BLaER1 treated with 17β-estradiol and CSF1 and Interleukin-3, amounts not matched to agents 10 nM and 100 nM (cell line): ENCODE measurements at regions not wholly inside any gene's neighbourhood (a gene's known extent, or its start where the extent isn't known, plus 50 kb on each side); places are given as distances from the start of the nearest gene placed in this dataset.

Experiments used
- H3K27ac ChIP-seq, 11 experiments: shearing (Covaris generic); formaldehyde crosslinking; 2 replicates each; pipeline ENCODE4 v1.8.1; 2022
- H3K27me3 ChIP-seq, 11 experiments: shearing (Covaris generic); formaldehyde crosslinking; 2 replicates each; pipeline ENCODE4 v1.8.1; 2022
- H3K36me3 ChIP-seq, 11 experiments: shearing (Covaris generic); formaldehyde crosslinking; 2 replicates each; pipeline ENCODE4 v1.8.1; 2022
- H3K4me1 ChIP-seq, 10 experiments: shearing (Covaris generic); formaldehyde crosslinking; 2 replicates each; pipeline ENCODE4 v1.8.1; 2022
- H3K4me2 ChIP-seq, 11 experiments: shearing (Covaris generic); formaldehyde crosslinking; 2 replicates each; pipeline ENCODE4 v1.8.1; 2022
- H3K4me3 ChIP-seq, 10 experiments: shearing (Covaris generic); formaldehyde crosslinking; 2 replicates each; pipeline ENCODE4 v1.8.1; 2022
- H3K9ac ChIP-seq, 11 experiments: shearing (Covaris generic); formaldehyde crosslinking; 2 replicates each; pipeline ENCODE4 v1.8.1; 2022
- H3K9me3 ChIP-seq, 11 experiments: shearing (Covaris generic); formaldehyde crosslinking; replicated peaks in 1 of 11; 2 replicates each; pipeline ENCODE4 v1.8.1; 2022
- H4K20me1 ChIP-seq, 11 experiments: shearing (Covaris generic); formaldehyde crosslinking; 2 replicates each; pipeline ENCODE4 v1.8.1; 2022
- Cebpa-rat ChIP-seq, 11 experiments: shearing (Covaris generic); IDR thresholded peaks; 2 replicates each; pipeline ENCODE4 v1.8.1; 2022

GRCh38 chr15:31250033-31250432 is 76.6 kb upstream of the KLF13 start:
- no peak for TF ChIP-seq Cebpa-rat (IDR thresholded peaks at IDR 0.05)
- no peaks in the 10 kb centered on the region for H3K27me3 ChIP-seq
- H3K27ac ChIP-seq, result no peak overlapping the region
- no peak overlapping the region for H3K9ac ChIP-seq
- peaks cover 8 to 12% (median 10%) of the 10 kb centered on the region in 10 experiments for H3K4me1 ChIP-seq
- H3K4me2 ChIP-seq, result no peak overlapping the region
- no peaks in the 10 kb centered on the region for H3K36me3 ChIP-seq
- peaks cover 0 to 4% (median 0%) of the 10 kb centered on the region in 11 experiments; a peak in 1 of 22 replicates for H3K9me3 ChIP-seq
- H4K20me1 ChIP-seq, result no peaks in the 10 kb centered on the region
- no peak overlapping the region for H3K4me3 ChIP-seq

DNA sequence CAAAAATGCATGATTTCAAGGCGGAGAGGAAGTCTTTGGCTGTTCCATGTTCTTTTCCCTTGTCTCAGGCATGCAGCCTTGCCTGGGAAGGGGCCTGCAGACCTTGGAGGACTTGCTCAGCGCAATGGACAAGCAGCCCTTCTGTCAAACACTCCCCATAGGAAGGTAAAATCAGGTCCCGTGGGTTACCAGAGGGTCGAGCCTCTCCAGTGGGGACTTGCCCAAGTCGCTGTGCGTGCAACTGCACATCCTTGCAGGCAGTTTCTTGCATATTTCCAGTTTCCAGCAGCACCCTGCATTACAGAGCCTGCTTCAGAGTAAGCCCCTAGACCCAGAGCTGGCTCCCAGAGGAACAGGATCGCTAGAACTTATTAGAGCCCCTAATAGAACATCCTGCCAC is 75.5 kb upstream of the KLF13 start:
- H3K36me3 ChIP-seq, result no peaks in the 10 kb centered on the region
- H3K9ac ChIP-seq, result no peak overlapping the region
- no peaks in the 10 kb centered on the region for H3K27me3 ChIP-seq
- H3K4me3 ChIP-seq, result no peak overlapping the region
- no peak for TF ChIP-seq Cebpa-rat (IDR thresholded peaks at IDR 0.05)
- H3K27ac ChIP-seq, result no peak overlapping the region
- H3K4me1 ChIP-seq, result peaks cover 20 to 23% (median 22%) of the 10 kb centered on the region in 10 experiments
- H3K9me3 ChIP-seq, result no peaks in the 10 kb centered on the region; a peak in 1 of 22 replicates
- no peaks in the 10 kb centered on the region for H4K20me1 ChIP-seq
- H3K4me2 ChIP-seq, result no peak overlapping the region; a peak in 1 of 22 replicates

GRCh38 chr15:31252171-31252785 is 74.4 kb upstream of the KLF13 start:
- Histone ChIP-seq H3K9me3 (no peaks in the 10 kb centered on the region; a peak in 1 of 22 replicates), H4K20me1 (no peaks in the 10 kb centered on the region), H3K27ac (no peak overlapping the region), H3K4me2 (no peak overlapping the region), H3K9ac (no peak overlapping the region), H3K27me3 (no peaks in the 10 kb centered on the region), H3K36me3 (no peaks in the 10 kb centered on the region), H3K4me3 (no peak overlapping the region), H3K4me1 (peaks cover 31 to 34% (median 33%) of the 10 kb centered on the region in 10 experiments)
- no peak for TF ChIP-seq Cebpa-rat (IDR thresholded peaks at IDR 0.05)

DNA sequence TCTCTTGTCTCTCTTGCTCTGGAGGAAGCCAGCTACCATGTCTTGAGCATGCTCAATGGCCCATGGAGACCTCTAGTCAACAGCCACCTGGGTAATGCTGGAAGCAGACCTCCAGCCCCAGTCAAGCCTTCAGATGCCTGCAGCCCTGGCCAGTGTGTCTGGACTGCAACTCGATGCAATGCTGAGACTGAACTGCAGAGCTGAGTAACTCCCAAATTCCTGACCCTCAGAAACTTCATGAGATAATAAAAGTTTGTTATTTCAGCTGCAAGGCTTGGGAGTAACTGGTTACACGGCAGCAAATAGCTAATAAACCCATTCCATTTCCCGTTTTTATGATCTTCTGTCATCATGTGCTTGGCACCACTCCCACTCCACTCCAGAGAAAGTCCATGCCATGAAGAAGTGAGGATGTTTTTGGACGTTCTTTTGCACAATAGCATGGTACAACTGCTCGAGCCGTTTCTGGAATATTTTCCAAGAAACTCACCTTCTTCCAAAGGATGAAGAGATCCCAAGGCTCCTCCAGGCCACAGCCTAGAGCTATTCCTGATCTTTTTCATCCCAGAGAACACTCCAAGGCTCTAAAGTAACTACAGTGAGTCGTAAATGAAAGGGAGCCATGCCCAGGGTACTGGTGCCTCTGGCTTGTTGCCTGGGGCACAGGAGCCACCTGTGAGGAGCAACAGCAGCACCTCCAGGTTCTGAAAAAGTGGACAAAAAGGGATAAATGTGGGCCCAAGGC is 72.0 kb upstream of the KLF13 start:
- peak overlapping the region in 8 of 11 experiments; percentile 45 to 75 (median 70); a peak in 14 of 22 replicates for H3K27ac ChIP-seq

DNA sequence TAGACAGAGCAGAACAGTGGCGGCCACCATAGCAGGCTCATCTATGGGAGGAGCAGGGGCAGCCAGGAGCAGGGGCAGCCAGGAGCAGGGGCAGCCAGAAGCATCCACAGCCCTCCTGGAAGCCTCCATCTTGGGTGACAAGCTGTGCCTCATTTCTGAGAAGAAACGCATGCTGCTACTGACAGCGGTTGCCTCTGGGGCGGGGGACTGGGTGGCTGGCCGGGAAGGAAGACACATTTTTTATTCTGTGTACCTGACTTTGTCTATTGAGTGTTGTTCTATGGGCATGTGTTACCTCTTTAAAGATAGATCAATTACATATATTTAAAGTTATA is 71.5 kb upstream of the KLF13 start:
- Histone ChIP-seq H3K27me3 (no peaks in the 10 kb centered on the region), H3K4me3 (no peak overlapping the region), H3K9me3 (no peaks in the 10 kb centered on the region; a peak in 1 of 22 replicates), H4K20me1 (no peaks in the 10 kb centered on the region), H3K27ac (peak overlapping the region in 8 of 11 experiments; percentile 45 to 75 (median 70); a peak in 16 of 22 replicates), H3K4me2 (peak overlapping the region; percentile 60 to 81 (median 77)), H3K9ac (peak overlapping the region in 6 of 11 experiments; percentile 9 to 59 (median 22); a peak in 8 of 22 replicates), H3K36me3 (no peaks in the 10 kb centered on the region), H3K4me1 (peaks cover 36 to 52% (median 41%) of the 10 kb centered on the region in 10 experiments)
- TF ChIP-seq Cebpa-rat (IDR thresholded peaks at IDR 0.05), result no peak

More for the DNA sequence above, 72.0 kb upstream of the KLF13 start:
- H3K27me3 ChIP-seq, result no peaks in the 10 kb centered on the region
- peaks cover 36 to 47% (median 38%) of the 10 kb centered on the region in 10 experiments for H3K4me1 ChIP-seq
- TF ChIP-seq Cebpa-rat (IDR thresholded peaks at IDR 0.05), result no peak
- no peaks in the 10 kb centered on the region; a peak in 1 of 22 replicates for H3K9me3 ChIP-seq
- H3K4me2 ChIP-seq, result peak overlapping the region; percentile 60 to 81 (median 77); a peak in 21 of 22 replicates
- H3K36me3 ChIP-seq, result no peaks in the 10 kb centered on the region
- no peaks in the 10 kb centered on the region for H4K20me1 ChIP-seq
- H3K9ac ChIP-seq, result peak overlapping the region in 3 of 11 experiments; percentile 17 to 25 (median 21); a peak in 2 of 22 replicates
- no peak overlapping the region for H3K4me3 ChIP-seq

DNA sequence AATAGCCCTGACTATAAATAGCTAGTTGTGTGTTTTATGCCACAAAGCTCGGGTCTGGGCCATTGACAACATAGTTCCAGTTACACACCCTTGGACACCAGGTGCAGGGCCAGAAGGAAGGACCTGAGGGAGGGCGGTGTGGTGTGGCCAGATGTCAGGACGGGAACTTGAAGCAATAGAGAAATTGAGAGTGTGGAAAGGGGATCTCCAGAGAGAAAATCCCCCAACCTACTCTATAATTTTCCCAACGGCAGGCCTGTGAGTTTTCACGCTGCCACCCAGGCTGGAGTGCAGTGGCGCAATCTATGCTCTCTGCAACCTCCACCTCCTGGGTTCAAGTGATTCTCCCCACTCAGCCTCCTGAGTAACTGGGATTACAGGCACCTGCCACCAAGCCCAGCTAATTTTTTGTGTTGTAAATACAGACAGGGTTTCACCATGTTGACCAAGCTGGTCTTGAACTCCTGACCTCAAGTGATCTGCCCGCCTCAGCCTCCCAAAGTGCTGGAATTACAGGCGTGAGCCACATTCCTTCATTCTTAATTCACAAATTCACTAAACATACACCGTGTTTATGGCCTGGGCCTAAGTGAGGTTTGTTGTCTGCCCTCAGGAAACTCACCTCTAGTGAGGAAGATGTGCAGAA is 70.8 kb upstream of the KLF13 start:
- Histone ChIP-seq H3K4me2 (peak overlapping the region; percentile 60 to 81 (median 77)), H3K4me3 (no peak overlapping the region; a peak in 1 of 20 replicates), H3K27me3 (no peaks in the 10 kb centered on the region), H3K36me3 (no peaks in the 10 kb centered on the region), H3K4me1 (peaks cover 36 to 59% (median 47%) of the 10 kb centered on the region in 10 experiments), H3K9ac (peak overlapping the region in 10 of 11 experiments; percentile 16 to 65 (median 32); a peak in 17 of 22 replicates), H3K27ac (peak overlapping the region in 10 of 11 experiments; percentile 16 to 80 (median 60); a peak in 19 of 22 replicates), H4K20me1 (no peaks in the 10 kb centered on the region), H3K9me3 (no peaks in the 10 kb centered on the region; a peak in 1 of 22 replicates)
- peak in 4 of 11 experiments; percentile 38 to 80 (median 56); a peak in 6 of 22 replicates for TF ChIP-seq Cebpa-rat (IDR thresholded peaks at IDR 0.05)

- Histone ChIP-seq H3K9ac (peak overlapping the region in 10 of 11 experiments; percentile 16 to 65 (median 32); a peak in 16 of 22 replicates), H4K20me1 (no peaks in the 10 kb centered on the region), H3K9me3 (no peaks in the 10 kb centered on the region; a peak in 1 of 22 replicates), H3K4me2 (peak overlapping the region; percentile 60 to 81 (median 77)), H3K27ac (peak overlapping the region in 10 of 11 experiments; percentile 16 to 80 (median 60); a peak in 19 of 22 replicates), H3K4me3 (no peak overlapping the region; a peak in 1 of 20 replicates), H3K27me3 (no peaks in the 10 kb centered on the region), H3K4me1 (peaks cover 42 to 67% (median 54%) of the 10 kb centered on the region in 10 experiments), H3K36me3 (no peaks in the 10 kb centered on the region)
- TF ChIP-seq Cebpa-rat (IDR thresholded peaks at IDR 0.05), result no peak
Measured at GRCh38 chr15:31256378-31257265, 70.0 kb upstream of the KLF13 start.

- TF ChIP-seq Cebpa-rat (IDR thresholded peaks at IDR 0.05), result no peak
- Histone ChIP-seq H3K4me1 (peaks cover 49 to 73% (median 61%) of the 10 kb centered on the region in 10 experiments), H3K4me2 (peak overlapping the region; percentile 60 to 81 (median 77); a peak in 18 of 22 replicates), H3K27me3 (no peaks in the 10 kb centered on the region), H3K9ac (peak overlapping the region in 2 of 11 experiments; percentile 1 to 56; a peak in 3 of 22 replicates), H3K4me3 (no peak overlapping the region), H3K36me3 (no peaks in the 10 kb centered on the region), H4K20me1 (no peaks in the 10 kb centered on the region), H3K9me3 (no peaks in the 10 kb centered on the region; a peak in 1 of 22 replicates), H3K27ac (peak overlapping the region in 9 of 11 experiments; percentile 24 to 80 (median 53); a peak in 10 of 22 replicates)
Measured at GRCh38 chr15:31257286-31257685, 69.3 kb upstream of the KLF13 start.
